Common myeloid progenitor, CD34-positive (primary cell): ENCODE measurements at regions not wholly inside any gene's neighbourhood (a gene's known extent, or its start where the extent isn't known, plus 50 kb on each side); places are given as distances from the start of the nearest gene placed in this dataset.
A peak's percentile ranks its signal among the peaks of the same experiment; 100 is the strongest.

Experiments used
- CTCF ChIA-PET: fragments of 350-600 bp; sonication (Branson Sonifier 250); formaldehyde crosslinking; loops from one replicate; lab custom pipeline; 2021; ENCODE audit warnings: antibody characterized with exemption; lab: Charles Lee
- POLR2A ChIA-PET: fragments of 350-600 bp; sonication (Branson Sonifier 250); formaldehyde crosslinking; loops from one replicate; lab custom pipeline; 2021; ENCODE audit warnings: antibody characterized with exemption; lab: Charles Lee
- DNase-seq, 3 donors: peaks; one replicate each; pipeline versions ENCODE4 v3.0.0 to v3.0.0-alpha.2; 2013
- H3K27ac ChIP-seq, 2 experiments: 1 replicate in 1 of 2; 2 replicates in 1 of 2; pipeline ENCODE4 v1.7.0; 2013; ENCODE audit warnings: inconsistent platforms in 2 of 2, low read length in 2 of 2, mild to moderate bottlenecking in 2 of 2, low read depth in 1 of 2, moderate library complexity in 1 of 2; ENCODE audit not compliant: severe bottlenecking in 2 of 2, insufficient read depth in 1 of 2, poor library complexity in 1 of 2
- H3K27me3 ChIP-seq, 5 experiments: replicated peaks in 2 of 5; 1 replicate in 3 of 5; 2 replicates in 2 of 5; pipeline versions ENCODE4 v1.6.1 to v1.7.0; 2013; ENCODE audit warnings: low read length in 4 of 5, mild to moderate bottlenecking in 2 of 5, moderate library complexity in 2 of 5, inconsistent platforms in 1 of 5; ENCODE audit not compliant: insufficient read depth in 5 of 5, control insufficient read depth in 4 of 5
- H3K36me3 ChIP-seq, 4 experiments: 1 replicate in 2 of 4; 2 replicates in 2 of 4; pipeline versions ENCODE4 v1.6.1 to v1.7.0; 2013; ENCODE audit warnings: low read length in 3 of 4, control low read depth in 1 of 4, mild to moderate bottlenecking in 1 of 4; ENCODE audit not compliant: control insufficient read depth in 4 of 4, insufficient read depth in 4 of 4
- H3K4me1 ChIP-seq, 4 experiments: 1 replicate in 3 of 4; 2 replicates in 1 of 4; pipeline versions ENCODE4 v1.6.1 to v1.7.1; 2013; ENCODE audit warnings: low read length in 3 of 4, mild to moderate bottlenecking in 3 of 4, control low read depth in 1 of 4, inconsistent platforms in 1 of 4, moderate library complexity in 1 of 4; ENCODE audit not compliant: control insufficient read depth in 4 of 4, insufficient read depth in 4 of 4; ENCODE audit errors: control extremely low read depth in 1 of 4
- H3K4me3 ChIP-seq, 7 experiments: 1 replicate in 4 of 7; 2 replicates in 3 of 7; pipeline versions ENCODE4 v1.5.1 to v1.7.0; 2013; ENCODE audit warnings: mild to moderate bottlenecking in 7 of 7, low read length in 6 of 7, moderate library complexity in 6 of 7, inconsistent platforms in 2 of 7, low read depth in 2 of 7, control low read depth in 1 of 7; ENCODE audit not compliant: insufficient read depth in 4 of 7, control insufficient read depth in 1 of 7; ENCODE audit errors: extremely low read depth in 1 of 7
- H3K9me3 ChIP-seq, 5 experiments: 1 replicate in 4 of 5; 2 replicates in 1 of 5; pipeline versions ENCODE4 v1.6.1 to v1.7.1; 2013; ENCODE audit warnings: low read length in 4 of 5, mild to moderate bottlenecking in 2 of 5, inconsistent platforms in 1 of 5, low read depth in 1 of 5, moderate library complexity in 1 of 5; ENCODE audit not compliant: control insufficient read depth in 4 of 5, insufficient read depth in 2 of 5; ENCODE audit errors: control extremely low read depth in 1 of 5
- WGBS: methylation state at CpG from one replicate; pipeline ENCODE4 v1.1.5; 2013; ENCODE audit not compliant: insufficient coverage; 5-methylcytosine and 5-hydroxymethylcytosine counted together

DNA sequence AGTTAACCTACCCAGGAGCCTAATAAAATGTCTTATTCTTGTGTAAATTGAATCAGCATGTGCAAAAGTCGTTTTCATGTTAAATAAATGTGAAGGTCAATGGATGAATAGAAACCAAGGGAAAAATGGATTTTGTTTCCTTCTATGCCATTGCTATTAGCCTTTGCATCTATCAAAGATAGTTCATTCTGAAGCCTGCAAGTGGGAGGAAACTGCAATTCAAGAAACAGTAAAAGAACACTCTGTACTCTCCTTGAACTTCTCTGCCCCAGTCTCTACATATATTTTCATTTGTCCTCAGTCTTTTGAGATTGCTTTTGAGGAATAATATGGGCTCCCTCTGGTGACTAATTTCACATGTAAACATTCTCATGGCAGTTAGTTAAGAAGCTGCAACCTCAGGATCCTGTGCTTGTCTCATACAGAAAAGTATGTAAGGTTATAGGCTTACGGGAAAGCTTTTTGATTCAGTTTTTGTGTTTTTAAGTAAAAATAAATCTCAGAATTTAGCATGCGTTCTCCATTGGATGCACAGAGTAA is 1590.0 kb upstream of the LRRTM1 start:
- no peaks in the 10 kb centered on the region for H3K27me3 ChIP-seq
- H3K4me3 ChIP-seq = no peak overlapping the region
- H3K36me3 ChIP-seq = no peaks in the 10 kb centered on the region
- CTCF ChIA-PET = interaction anchor here (0.9 to 1.7 kb wide), 2 partner anchors 571 kb away, joined by 3 to 4 read pairs; no protein-coding TSS in a partner anchor
- peaks cover 0 to 1% (median 0%) of the 10 kb centered on the region in 4 experiments for H3K4me1 ChIP-seq
- no peak overlapping the region for H3K27ac ChIP-seq
- peak; percentile 31 to 59 (median 57) for DNase-seq
- POLR2A ChIA-PET = interaction anchor here (1.0 kb wide), 1 partner anchor 750 kb away, joined by 3 read pairs; no protein-coding TSS in a partner anchor
- WGBS = 100% methylated on average over 1 of the region's 3 CpGs
- H3K9me3 ChIP-seq = no peaks in the 10 kb centered on the region

- peak overlapping the region in 2 of 7 experiments; percentile 20 to 29 for H3K4me3 ChIP-seq
- CTCF ChIA-PET = interaction anchor here (0.7 to 1.1 kb wide), 2 partner anchors 22 to 323 kb away, joined by 3 read pairs; no protein-coding TSS in a partner anchor
- peak; percentile 18 to 82 (median 73) for DNase-seq
- no peaks in the 10 kb centered on the region for H3K36me3 ChIP-seq
- H3K27ac ChIP-seq = no peak overlapping the region
- POLR2A ChIA-PET = no interaction called here
- H3K27me3 ChIP-seq = no peaks in the 10 kb centered on the region
- 7% methylated on average over 3 of the region's 4 CpGs for WGBS
- H3K9me3 ChIP-seq = peaks cover 0 to 1% (median 0%) of the 10 kb centered on the region in 5 experiments
- peaks cover 0 to 7% (median 0%) of the 10 kb centered on the region in 4 experiments for H3K4me1 ChIP-seq
Observed at GRCh38 chr2:81876624-81877023, 1572.1 kb upstream of the LRRTM1 start.

DNA sequence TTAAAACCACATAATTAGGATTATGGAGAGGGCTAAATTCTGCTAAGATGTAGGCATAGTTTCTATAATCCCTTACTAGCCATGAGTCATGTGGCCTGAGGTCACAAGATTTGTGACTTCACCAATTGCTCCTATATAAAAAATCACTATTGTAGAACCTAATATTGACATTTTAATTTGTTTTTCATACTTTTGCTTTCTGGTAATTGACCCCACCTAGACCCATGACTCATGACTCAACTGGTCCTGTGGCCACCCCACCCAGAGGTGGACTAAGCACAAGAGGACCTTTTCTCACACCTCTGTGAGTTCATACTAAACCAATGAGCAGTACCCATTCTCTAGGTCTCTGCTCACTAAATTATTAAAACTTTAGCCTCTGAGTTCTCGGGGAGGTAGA is 1567.5 kb upstream of the LRRTM1 start:
- POLR2A ChIA-PET = no interaction called here
- no CpG with 5 or more reads among the region's 1 CpG for WGBS

GRCh38 chr2:81870119-81870518 is 1565.6 kb upstream of the LRRTM1 start:
- no peaks in the 10 kb centered on the region for H3K27me3 ChIP-seq
- WGBS = no CpG with 5 or more reads among the region's 1 CpG
- DNase-seq = no peak
- H3K9me3 ChIP-seq = peaks cover 0 to 1% (median 0%) of the 10 kb centered on the region in 5 experiments
- H3K36me3 ChIP-seq = no peaks in the 10 kb centered on the region
- CTCF ChIA-PET = no interaction called here
- POLR2A ChIA-PET = no interaction called here
- H3K4me1 ChIP-seq = no peaks in the 10 kb centered on the region
- no peak overlapping the region for H3K27ac ChIP-seq
- no peak overlapping the region for H3K4me3 ChIP-seq

More for the DNA sequence above, 1567.5 kb upstream of the LRRTM1 start:
- no peaks in the 10 kb centered on the region for H3K36me3 ChIP-seq
- H3K4me1 ChIP-seq = peaks cover 0 to 7% (median 0%) of the 10 kb centered on the region in 4 experiments
- H3K4me3 ChIP-seq = no peak overlapping the region
- CTCF ChIA-PET = no interaction called here
- H3K9me3 ChIP-seq = peaks cover 0 to 1% (median 0%) of the 10 kb centered on the region in 5 experiments
- no peak for DNase-seq
- no peak overlapping the region for H3K27ac ChIP-seq
- H3K27me3 ChIP-seq = no peaks in the 10 kb centered on the region

DNA sequence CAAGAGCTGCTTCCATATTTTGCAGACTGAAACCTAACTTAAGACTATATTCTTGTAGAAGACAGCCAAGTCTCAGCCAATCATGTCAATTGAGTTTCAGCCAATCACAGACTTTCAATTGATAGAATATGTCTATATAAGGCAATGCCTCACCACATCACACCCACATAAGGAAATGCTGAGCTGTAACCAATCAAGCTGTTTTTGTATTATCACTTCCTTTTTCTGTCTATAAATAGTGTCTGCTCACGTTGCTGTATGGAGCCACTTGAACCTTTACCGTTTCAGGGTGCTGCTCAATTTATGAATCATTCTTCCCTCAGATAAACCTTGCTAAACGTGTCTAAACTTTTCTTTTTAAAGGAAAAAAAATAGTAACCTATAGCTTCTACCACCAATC is 1554.4 kb upstream of the LRRTM1 start:
- H3K4me3 ChIP-seq = no peak overlapping the region
- peaks cover 0 to 4% (median 0%) of the 10 kb centered on the region in 4 experiments for H3K4me1 ChIP-seq
- H3K27ac ChIP-seq = no peak overlapping the region
- POLR2A ChIA-PET = no interaction called here
- CTCF ChIA-PET = no interaction called here
- no peaks in the 10 kb centered on the region for H3K9me3 ChIP-seq
- H3K27me3 ChIP-seq = no peaks in the 10 kb centered on the region
- no peaks in the 10 kb centered on the region for H3K36me3 ChIP-seq
- 0% methylated on average over 1 of the region's 3 CpGs for WGBS
- peak in 2 of 3 donors; percentile 3 to 10 for DNase-seq

GRCh38 chr2:81853341-81853740 is 1548.8 kb upstream of the LRRTM1 start:
- WGBS = 97% methylated on average over 2 of the region's 2 CpGs

DNA sequence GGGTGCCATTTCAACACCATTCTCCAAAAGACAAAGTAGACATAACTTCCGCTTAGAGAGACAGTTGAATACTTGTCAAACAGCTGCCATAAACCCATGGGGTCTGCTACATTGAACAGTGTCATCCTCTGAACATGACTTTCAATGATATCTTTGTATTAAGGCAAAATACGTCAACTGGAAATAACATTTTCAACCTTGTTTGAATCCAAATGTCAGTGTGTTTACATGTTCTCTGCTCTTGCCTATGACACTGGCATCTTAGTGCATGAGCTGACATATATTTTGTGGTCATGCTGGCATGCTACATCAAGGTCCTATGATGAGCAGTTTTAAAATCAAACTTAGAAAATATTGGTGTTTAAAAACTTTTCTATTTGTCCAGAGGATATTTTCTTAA is 1548.1 kb upstream of the LRRTM1 start:
- POLR2A ChIA-PET = no interaction called here
- no peaks in the 10 kb centered on the region for H3K27me3 ChIP-seq
- 80% methylated on average over 1 of the region's 2 CpGs for WGBS
- H3K9me3 ChIP-seq = no peaks in the 10 kb centered on the region
- H3K4me1 ChIP-seq = no peaks in the 10 kb centered on the region
- no peak overlapping the region for H3K27ac ChIP-seq
- H3K4me3 ChIP-seq = no peak overlapping the region
- CTCF ChIA-PET = no interaction called here
- DNase-seq = no peak
- H3K36me3 ChIP-seq = no peaks in the 10 kb centered on the region

More at GRCh38 chr2:81853341-81853740, 1548.8 kb upstream of the LRRTM1 start:
- POLR2A ChIA-PET = interaction anchor here (0.6 kb wide), 1 partner anchor 117 kb away, joined by 3 read pairs; no protein-coding TSS in a partner anchor
- Histone ChIP-seq H3K9me3 (no peaks in the 10 kb centered on the region), H3K36me3 (no peaks in the 10 kb centered on the region), H3K27me3 (no peaks in the 10 kb centered on the region), H3K4me1 (no peaks in the 10 kb centered on the region), H3K4me3 (no peak overlapping the region), H3K27ac (no peak overlapping the region)
- CTCF ChIA-PET = no interaction called here
- no peak for DNase-seq
